GM12878 (cell line): ENCODE measurements at regions not wholly inside any gene's neighbourhood (a gene's known extent, or its start where the extent isn't known, plus 50 kb on each side); places are given as distances from the start of the nearest gene placed in this dataset.
"Not testable (repeated sequence)": the region's sequence is repeated elsewhere in the genome, so short reads cannot be mapped to it uniquely, and the experiment has no call there.

Experiments
- ATAC-seq: fragments of 200-7000 bp; cut with Tn5 transposase; 3 replicates; pipeline ENCODE4 v1.9.1; 2020; ENCODE audit warnings: mild to moderate bottlenecking, moderate library complexity
- BruUV-seq: library from RNA; stranded (reverse); fragments of 400-500 nt; replicated peaks from 2 replicates; lab custom pipeline; 2021; lab: Mats Ljungman, UMichigan
- CTCF ChIA-PET: fragments of 300-600 bp; sonication (Branson Sonifier 250); formaldehyde crosslinking; extraction: SDS; loops from one replicate; lab custom pipeline; 2021; ENCODE audit warnings: inconsistent platforms; lab: Yijun Ruan, JAX
- POLR2A ChIA-PET: fragments of 350-600 bp; formaldehyde crosslinking; extraction: SDS; loops from one replicate; lab custom pipeline; 2021; ENCODE audit warnings: inconsistent platforms; lab: Charles Lee
- RAD21 ChIA-PET: fragments of 300-600 bp; sonication (Branson Sonifier 250); formaldehyde crosslinking; loops from one replicate; lab custom pipeline; 2023; ENCODE audit warnings: antibody characterized with exemption; ENCODE audit not compliant: unreplicated experiment; lab: Charles Lee
- SMC1A ChIA-PET: fragments of 300-600 bp; sonication (Branson Sonifier 250); formaldehyde crosslinking; loops from one replicate; lab custom pipeline; 2023; ENCODE audit not compliant: unreplicated experiment, uncharacterized antibody; lab: Charles Lee
- DNase-seq: peaks from one replicate; pipeline ENCODE4 v3.0.0-alpha.2; 2011; ENCODE audit warnings: low read depth, low spot score
- FAIRE-seq: peaks from 3 replicates; lab custom pipeline; 2011; peaks lifted over from hg19 to GRCh38; lab: Jason Lieb, UNC
- H2AFZ ChIP-seq: 2 replicates; pipeline ENCODE4 v1.6.0; 2011; ENCODE audit warnings: low read depth, low read length, control low read depth; ENCODE audit not compliant: control insufficient read depth
- H3K27ac ChIP-seq: 2 replicates; pipeline ENCODE4 v1.5.1; 2011; ENCODE audit warnings: control low read depth; ENCODE audit not compliant: control insufficient read depth, insufficient read depth
- H3K27me3 ChIP-seq, 2 experiments: replicated peaks in 1 of 2; 2 replicates each; pipeline versions ENCODE4 v1.6.0 to v1.6.1; 2011; ENCODE audit warnings: low read length in 1 of 2; ENCODE audit not compliant: control insufficient read depth in 2 of 2, insufficient read depth in 2 of 2
- H3K36me3 ChIP-seq, 2 experiments: 2 replicates each; pipeline ENCODE4 v1.5.1; 2011; ENCODE audit warnings: low read length in 1 of 2; ENCODE audit not compliant: control insufficient read depth in 2 of 2, insufficient read depth in 2 of 2
- H3K4me1 ChIP-seq: 2 replicates; pipeline ENCODE4 v1.6.1; 2011; ENCODE audit warnings: mild to moderate bottlenecking, low read length, moderate library complexity, mixed read lengths; ENCODE audit not compliant: control insufficient read depth, insufficient read depth
- H3K4me2 ChIP-seq: 2 replicates; pipeline ENCODE4 v1.6.0; 2011; ENCODE audit warnings: control low read depth; ENCODE audit not compliant: control insufficient read depth, insufficient read depth
- H3K4me3 ChIP-seq: fragments of 200-600 bp; sonication (generic); 2 replicates; pipeline ENCODE4 v1.5.1; 2016
- H3K79me2 ChIP-seq: 2 replicates; pipeline ENCODE4 v1.6.0; 2011; ENCODE audit warnings: low read length; ENCODE audit not compliant: control insufficient read depth, insufficient read depth
- H3K9ac ChIP-seq: 2 replicates; pipeline ENCODE4 v1.8.0; 2011; ENCODE audit warnings: low read length, control low read depth, mixed read lengths; ENCODE audit not compliant: control insufficient read depth, insufficient read depth
- H3K9me3 ChIP-seq: replicated peaks from 3 replicates; pipeline ENCODE4 v1.5.1; 2011; ENCODE audit warnings: mild to moderate bottlenecking, low read length; ENCODE audit not compliant: control insufficient read depth, insufficient read depth
- H4K20me1 ChIP-seq: 2 replicates; pipeline ENCODE4 v1.6.0; 2011; ENCODE audit not compliant: control insufficient read depth, insufficient read depth
- CTCF ChIP-seq, 3 experiments: IDR thresholded peaks in 2 of 3; conservative IDR thresholded peaks in 1 of 3; 2 replicates each; pipeline ENCODE4 v1.5.1; 2011; ENCODE audit warnings: low read depth in 3 of 3, low read length in 3 of 3, mild to moderate bottlenecking in 3 of 3, control low read depth in 2 of 3, moderate library complexity in 2 of 3, inconsistent platforms in 1 of 3, mixed read lengths in 1 of 3; ENCODE audit not compliant: control insufficient read depth in 2 of 3, insufficient read depth in 1 of 3; ENCODE audit errors: extremely low read depth in 1 of 3
- MXI1 ChIP-seq: fragments of 150-350 bp; IDR thresholded peaks from 2 replicates; pipeline ENCODE4 v1.6.1; 2011; ENCODE audit warnings: low read depth, mild to moderate bottlenecking, inconsistent platforms, low read length, improper control_type of control experiment
- WGBS: methylation state at CpG from one replicate; pipeline ENCODE4 v1.1.6; 2016; ENCODE audit warnings: low lambda C conversion rate; ENCODE audit not compliant: insufficient replicate concordance, insufficient coverage; ENCODE audit errors: missing lambda C conversion rate; 5-methylcytosine and 5-hydroxymethylcytosine counted together
- in situ Hi-C: fragments of 300-500 bp; cut with MboI; formaldehyde crosslinking; loops from 9 replicates; pipeline ENCODE4 v1.14.3; 2018; ENCODE audit warnings: mixed read lengths
- intact Hi-C: fragments of 100-400 bp; cut with micrococcal nuclease; formaldehyde crosslinking; loops from one replicate; pipeline ENCODE4 v1.14.2; 2022; ENCODE audit not compliant: unreplicated experiment
- TF ChIP-seq, protein P1 (sequence below): fragments of 450-650 bp; conservative IDR thresholded peaks from 2 replicates; pipeline ENCODE4 v1.6.1; 2017; ENCODE audit warnings: mild to moderate bottlenecking, moderate library complexity

DNA sequence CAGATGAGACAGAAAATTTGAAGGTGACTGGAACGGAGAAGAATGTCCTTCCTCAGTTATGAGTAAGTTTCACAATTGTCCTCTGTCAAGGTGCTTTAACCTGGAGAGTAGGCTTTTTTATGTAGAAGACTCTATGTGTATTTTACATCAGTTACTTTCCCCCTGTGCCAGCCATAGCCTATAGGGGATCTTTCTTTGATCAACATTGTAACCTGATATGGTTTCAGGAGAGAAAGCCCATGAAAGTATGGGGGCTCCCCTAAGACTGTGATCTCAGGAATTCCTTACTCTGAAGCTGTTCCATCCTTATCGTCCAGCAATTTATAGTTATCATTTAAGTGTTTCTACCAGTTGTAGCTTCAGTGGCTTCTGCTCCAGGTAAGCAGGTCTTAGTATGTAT is 1076.3 kb upstream of the EPHA6 start:
- in situ Hi-C loops = no loop called here
- FAIRE-seq (no peak), DNase-seq (no peak), ATAC-seq (no peak)
- H3K4me3 ChIP-seq = no peak overlapping the region
- no peak overlapping the region for H2AFZ ChIP-seq
- H3K79me2 ChIP-seq = no peaks in the 10 kb centered on the region
- no peaks in the 10 kb centered on the region for H3K4me1 ChIP-seq
- no TSS peak for BruUV-seq
- TF ChIP-seq CTCF (IDR thresholded peaks at IDR 0.05 in 2 of 3, conservative IDR thresholded peaks at IDR 0.05 in 1 of 3; ENCODE audit: control insufficient read depth in 2 of 3, extremely low read depth in 1 of 3, insufficient read depth in 1 of 3, low read depth in 3 of 3, low read length in 3 of 3) (no peak), MXI1 (no peak)
- TF ChIP-seq, protein P1, sequence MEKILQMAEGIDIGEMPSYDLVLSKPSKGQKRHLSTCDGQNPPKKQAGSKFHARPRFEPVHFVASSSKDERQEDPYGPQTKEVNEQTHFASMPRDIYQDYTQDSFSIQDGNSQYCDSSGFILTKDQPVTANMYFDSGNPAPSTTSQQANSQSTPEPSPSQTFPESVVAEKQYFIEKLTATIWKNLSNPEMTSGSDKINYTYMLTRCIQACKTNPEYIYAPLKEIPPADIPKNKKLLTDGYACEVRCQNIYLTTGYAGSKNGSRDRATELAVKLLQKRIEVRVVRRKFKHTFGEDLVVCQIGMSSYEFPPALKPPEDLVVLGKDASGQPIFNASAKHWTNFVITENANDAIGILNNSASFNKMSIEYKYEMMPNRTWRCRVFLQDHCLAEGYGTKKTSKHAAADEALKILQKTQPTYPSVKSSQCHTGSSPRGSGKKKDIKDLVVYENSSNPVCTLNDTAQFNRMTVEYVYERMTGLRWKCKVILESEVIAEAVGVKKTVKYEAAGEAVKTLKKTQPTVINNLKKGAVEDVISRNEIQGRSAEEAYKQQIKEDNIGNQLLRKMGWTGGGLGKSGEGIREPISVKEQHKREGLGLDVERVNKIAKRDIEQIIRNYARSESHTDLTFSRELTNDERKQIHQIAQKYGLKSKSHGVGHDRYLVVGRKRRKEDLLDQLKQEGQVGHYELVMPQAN = no peak
- H4K20me1 ChIP-seq = no peaks in the 10 kb centered on the region
- SMC1A ChIA-PET = no interaction called here
- H3K4me2 ChIP-seq = no peak overlapping the region
- no peaks in the 10 kb centered on the region for H3K9me3 ChIP-seq
- intact Hi-C loops = no loop called here
- CTCF ChIA-PET = no interaction called here
- H3K27me3 ChIP-seq = no peaks in the 10 kb centered on the region
- no peak overlapping the region for H3K27ac ChIP-seq
- 12% methylated on average over 2 of the region's 2 CpGs for WGBS
- H3K9ac ChIP-seq = no peak overlapping the region
- RAD21 ChIA-PET = no interaction called here
- no peaks in the 10 kb centered on the region for H3K36me3 ChIP-seq
- POLR2A ChIA-PET = no interaction called here

- H3K27ac ChIP-seq, SMC1A ChIA-PET, H3K4me3 ChIP-seq, BruUV-seq, DNase-seq, H3K27me3 ChIP-seq, FAIRE-seq, H2AFZ ChIP-seq, H3K36me3 ChIP-seq, ATAC-seq, CTCF ChIA-PET, H3K9me3 ChIP-seq, intact Hi-C loops, H3K79me2 ChIP-seq, H3K4me2 ChIP-seq, H4K20me1 ChIP-seq, POLR2A ChIA-PET, in situ Hi-C loops, H3K9ac ChIP-seq, H3K4me1 ChIP-seq, RAD21 ChIA-PET: not testable (repeated sequence)
- WGBS = 64% methylated on average over 11 of the region's 27 CpGs
Observed at GRCh38 chr3:95744896-95745295, 1069.5 kb upstream of the EPHA6 start.
